SK-N-SH (cell line): ENCODE measurements at regions not wholly inside any gene's neighbourhood (a gene's known extent, or its start where the extent isn't known, plus 50 kb on each side); places are given as distances from the start of the nearest gene placed in this dataset.

ENCODE experiments used
- CTCF ChIA-PET: fragments of 300-600, 350-600 bp; formaldehyde crosslinking; extraction: SDS; loops from one replicate; lab custom pipeline; 2021; lab: Yijun Ruan, JAX
- POLR2A ChIA-PET: fragments of 350-600 bp; sonication (Branson Sonifier 250); formaldehyde crosslinking; extraction: SDS; loops from one replicate; lab custom pipeline; 2020; ENCODE audit warnings: antibody characterized with exemption, inconsistent platforms; lab: Yijun Ruan, JAX
- DNase-seq: peaks from one replicate; pipeline ENCODE4 v3.0.0; 2012
- H2AFZ ChIP-seq: fragments of 200-600 bp; sonication (generic); 2 replicates; pipeline ENCODE4 v1.8.1; 2016; ENCODE audit warnings: antibody characterized with exemption, mild to moderate bottlenecking, low read depth
- H3F3A ChIP-seq: fragments of 200-600 bp; sonication (generic); replicated peaks from 2 replicates; pipeline ENCODE3; 2016; ENCODE audit warnings: antibody characterized with exemption, mild to moderate bottlenecking; ENCODE audit not compliant: insufficient read depth
- H3K27ac ChIP-seq, 2 experiments: fragments of 200-500 bp in 1 of 2; fragments of 200-600 bp in 1 of 2; sonication (Bioruptor generic) in 1 of 2; sonication (generic), shearing (Covaris generic) in 1 of 2; 2 replicates each; pipeline versions ENCODE4 v1.5.1 to v1.6.1; 2014 to 2016; ENCODE audit warnings: low read depth in 2 of 2, inconsistent platforms in 1 of 2, low read length in 1 of 2, mild to moderate bottlenecking in 1 of 2, mixed read lengths in 1 of 2
- H3K27me3 ChIP-seq: fragments of 200-600 bp; sonication (generic), shearing (Covaris generic); 2 replicates; pipeline ENCODE4 v1.6.1; 2016; ENCODE audit warnings: mixed run types; ENCODE audit not compliant: insufficient read depth
- H3K36me3 ChIP-seq, 2 experiments: fragments of 200-500 bp in 1 of 2; fragments of 200-600 bp in 1 of 2; sonication (Bioruptor generic) in 1 of 2; sonication (generic) in 1 of 2; replicated peaks in 1 of 2; 2 replicates each; pipeline versions ENCODE3 to v1.5.1; 2014 to 2016; ENCODE audit warnings: low read length in 1 of 2, mild to moderate bottlenecking in 1 of 2; ENCODE audit not compliant: insufficient read depth in 2 of 2, control insufficient read depth in 1 of 2
- H3K4me1 ChIP-seq, 2 experiments: fragments of 200-500 bp in 1 of 2; fragments of 200-600 bp in 1 of 2; sonication (Bioruptor generic) in 1 of 2; sonication (generic), shearing (Covaris generic) in 1 of 2; 2 replicates each; pipeline versions ENCODE4 v1.5.1 to v1.6.1; 2014 to 2016; ENCODE audit warnings: low read depth in 1 of 2, low read length in 1 of 2, mixed run types in 1 of 2; ENCODE audit not compliant: insufficient read depth in 2 of 2, control insufficient read depth in 1 of 2
- H3K4me2 ChIP-seq: fragments of 200-600 bp; sonication (generic), shearing (Covaris generic); 2 replicates; pipeline ENCODE4 v1.6.1; 2017; ENCODE audit warnings: mixed run types
- H3K4me3 ChIP-seq, 2 experiments: fragments of 200-500 bp in 1 of 2; fragments of 200-600 bp in 1 of 2; sonication (Bioruptor generic) in 1 of 2; sonication (generic), shearing (Covaris generic) in 1 of 2; 2 replicates each; pipeline versions ENCODE4 v1.5.1 to v1.8.1; 2014 to 2016; ENCODE audit warnings: low read depth in 2 of 2, inconsistent platforms in 1 of 2, low read length in 1 of 2, mild to moderate bottlenecking in 1 of 2, mixed read lengths in 1 of 2, moderate library complexity in 1 of 2
- H3K79me2 ChIP-seq: fragments of 200-600 bp; sonication (generic); 2 replicates; pipeline ENCODE4 v1.8.1; 2017; ENCODE audit warnings: mild to moderate bottlenecking; ENCODE audit not compliant: insufficient read depth
- H3K9ac ChIP-seq: fragments of 200-600 bp; sonication (generic); 2 replicates; pipeline ENCODE4 v1.6.1; 2017; ENCODE audit warnings: mixed run types
- H3K9me2 ChIP-seq: fragments of 200-600 bp; sonication (generic); 2 replicates; pipeline ENCODE4 v1.6.1; 2017; ENCODE audit warnings: mixed run types
- H3K9me3 ChIP-seq: fragments of 200-600 bp; sonication (generic); 2 replicates; pipeline ENCODE4 v1.6.1; 2017; ENCODE audit warnings: mixed run types, mild to moderate bottlenecking, moderate library complexity
- H4K20me1 ChIP-seq: fragments of 200-600 bp; sonication (generic); 2 replicates; pipeline ENCODE4 v1.6.1; 2017; ENCODE audit warnings: mild to moderate bottlenecking, mixed run types; ENCODE audit not compliant: insufficient read depth
- CHD2 ChIP-seq: fragments of 150-350 bp; IDR thresholded peaks from 2 replicates; pipeline ENCODE4 v1.6.1; 2018; ENCODE audit warnings: low read length; ENCODE audit not compliant: partially characterized antibody
- CTCF ChIP-seq: fragments of 200-600 bp; sonication (generic); IDR thresholded peaks from 2 replicates; pipeline ENCODE4 v1.6.1; 2017; ENCODE audit warnings: antibody characterized with exemption, mild to moderate bottlenecking, moderate library complexity
- ELF1 ChIP-seq: IDR thresholded peaks from 2 replicates; pipeline ENCODE4 v1.4.0; 2012
- EZH2phosphoT487 ChIP-seq: fragments of 200-600 bp; sonication (generic); IDR thresholded peaks from 2 replicates; pipeline ENCODE4 v1.6.1; 2017; ENCODE audit warnings: low read depth, mixed run types, mild to moderate bottlenecking, antibody characterized with exemption, moderate library complexity, borderline replicate concordance
- FOSL2 ChIP-seq: IDR thresholded peaks from 2 replicates; pipeline ENCODE4 v1.4.0; 2012; ENCODE audit warnings: low read depth, mild to moderate bottlenecking, moderate library complexity, borderline replicate concordance
- FOXJ3 ChIP-seq: sonication (generic); formaldehyde crosslinking; IDR thresholded peaks from 2 replicates; pipeline ENCODE4 v1.5.1; 2020; ENCODE audit warnings: mild to moderate bottlenecking, missing genetic modification reagents
- FOXM1 ChIP-seq: IDR thresholded peaks from 2 replicates; pipeline ENCODE4 v1.4.0; 2012; ENCODE audit warnings: low read depth, mild to moderate bottlenecking
- MAX ChIP-seq: IDR thresholded peaks from 2 replicates; pipeline ENCODE4 v1.4.0; 2012; ENCODE audit warnings: low read depth
- MEF2A ChIP-seq: IDR thresholded peaks from 2 replicates; pipeline ENCODE4 v1.4.0; 2012; ENCODE audit warnings: low read depth, borderline replicate concordance
- POLR2AphosphoS5 ChIP-seq: IDR thresholded peaks from 2 replicates; pipeline ENCODE4 v1.6.1; 2012; ENCODE audit warnings: low read depth, low read length
- RAD21 ChIP-seq: IDR thresholded peaks from 2 replicates; pipeline ENCODE4 v1.6.1; 2012; ENCODE audit warnings: mild to moderate bottlenecking, low read length
- REST ChIP-seq: IDR thresholded peaks from 2 replicates; pipeline ENCODE4 v1.6.1; 2012; ENCODE audit warnings: mild to moderate bottlenecking, low read depth, low read length, moderate library complexity
- RFX5 ChIP-seq: IDR thresholded peaks from 2 replicates; pipeline ENCODE4 v1.6.1; 2012; ENCODE audit warnings: mild to moderate bottlenecking, improper control_type of control experiment, low read length
- RXRA ChIP-seq: IDR thresholded peaks from 2 replicates; pipeline ENCODE4 v1.4.0; 2012; ENCODE audit warnings: low read depth, mild to moderate bottlenecking, borderline replicate concordance
- SMC3 ChIP-seq: IDR thresholded peaks from 2 replicates; pipeline ENCODE4 v1.6.1; 2012; ENCODE audit warnings: low read depth, low read length, improper control_type of control experiment
- TAF1 ChIP-seq: IDR thresholded peaks from 2 replicates; pipeline ENCODE4 v1.6.1; 2012; ENCODE audit warnings: low read depth, mild to moderate bottlenecking, low read length, moderate library complexity, borderline replicate concordance
- USF1 ChIP-seq: IDR thresholded peaks from 2 replicates; pipeline ENCODE4 v1.4.0; 2012; ENCODE audit warnings: low read depth, borderline replicate concordance
- USF2 ChIP-seq: fragments of 150-350 bp; IDR thresholded peaks from 2 replicates; pipeline ENCODE4 v1.6.1; 2017; ENCODE audit warnings: antibody characterized with exemption, low read length, low read depth, borderline replicate concordance
- ZBTB33 ChIP-seq: IDR thresholded peaks from 2 replicates; pipeline ENCODE4 v1.4.0; 2012; ENCODE audit warnings: low read depth, borderline replicate concordance
- WGBS: methylation state at CpG from one replicate; pipeline ENCODE4 v1.1.6; 2017; ENCODE audit warnings: low lambda C conversion rate; 5-methylcytosine and 5-hydroxymethylcytosine counted together

GRCh38 chr10:2963889-2964631, 103.3 kb upstream of the PFKP start:
- no peak for TF ChIP-seq MEF2A
- no peak for TF ChIP-seq RAD21
- TF ChIP-seq RXRA: no peak
- TF ChIP-seq SMC3: no peak
- no peak for TF ChIP-seq TAF1
- TF ChIP-seq REST: no peak
- TF ChIP-seq USF2: no peak
- TF ChIP-seq FOXJ3 (CRISPR knock-in tag): no peak
- no peak for TF ChIP-seq EZH2phosphoT487
- no peak for TF ChIP-seq FOSL2
- TF ChIP-seq ELF1: no peak
- TF ChIP-seq RFX5: no peak
- TF ChIP-seq CTCF: no peak
- TF ChIP-seq FOXM1: no peak
- no peak for TF ChIP-seq POLR2AphosphoS5
- TF ChIP-seq MAX: no peak
- TF ChIP-seq ZBTB33: no peak
- TF ChIP-seq CHD2: no peak
- no peak for TF ChIP-seq USF1
- H3F3A ChIP-seq: no peaks in the 10 kb centered on the region
- no peak overlapping the region for H3K9ac ChIP-seq
- ChIA-PET CTCF (no interaction called here), POLR2A (no interaction called here)
- no peak overlapping the region for H3K4me3 ChIP-seq
- no peaks in the 10 kb centered on the region for H3K4me1 ChIP-seq
- H3K79me2 ChIP-seq: no peaks in the 10 kb centered on the region
- no peaks in the 10 kb centered on the region for H3K27me3 ChIP-seq
- H3K27ac ChIP-seq: no peak overlapping the region
- H2AFZ ChIP-seq: no peak overlapping the region
- H3K9me3 ChIP-seq: no peaks in the 10 kb centered on the region
- no peaks in the 10 kb centered on the region for H3K36me3 ChIP-seq
- WGBS: 38% methylated on average over 3 of the region's 3 CpGs
- H4K20me1 ChIP-seq: no peaks in the 10 kb centered on the region
- H3K4me2 ChIP-seq: no peak overlapping the region
- no peak for DNase-seq
- H3K9me2 ChIP-seq: no peaks in the 10 kb centered on the region
